Retinal pigment epithelial cell (primary cell): ENCODE measurements at regions not wholly inside any gene's neighbourhood (a gene's known extent, or its start where the extent isn't known, plus 50 kb on each side); places are given as distances from the start of the nearest gene placed in this dataset.

Experiments
- DNase-seq: peaks from one replicate; pipeline ENCODE4 v3.0.0-alpha.2; 2010; ENCODE audit warnings: low read depth
- H3K4me3 ChIP-seq: 2 replicates; pipeline ENCODE4 v1.5.1; 2011; ENCODE audit warnings: mild to moderate bottlenecking, low read length, control low read depth, moderate library complexity
- TF ChIP-seq, protein P1 (sequence below): conservative IDR thresholded peaks from 2 replicates; pipeline ENCODE4 v1.5.1; 2011; ENCODE audit warnings: low read depth, low read length, control low read depth, inconsistent platforms

- no peak overlapping the region for H3K4me3 ChIP-seq
- TF ChIP-seq, protein P1, sequence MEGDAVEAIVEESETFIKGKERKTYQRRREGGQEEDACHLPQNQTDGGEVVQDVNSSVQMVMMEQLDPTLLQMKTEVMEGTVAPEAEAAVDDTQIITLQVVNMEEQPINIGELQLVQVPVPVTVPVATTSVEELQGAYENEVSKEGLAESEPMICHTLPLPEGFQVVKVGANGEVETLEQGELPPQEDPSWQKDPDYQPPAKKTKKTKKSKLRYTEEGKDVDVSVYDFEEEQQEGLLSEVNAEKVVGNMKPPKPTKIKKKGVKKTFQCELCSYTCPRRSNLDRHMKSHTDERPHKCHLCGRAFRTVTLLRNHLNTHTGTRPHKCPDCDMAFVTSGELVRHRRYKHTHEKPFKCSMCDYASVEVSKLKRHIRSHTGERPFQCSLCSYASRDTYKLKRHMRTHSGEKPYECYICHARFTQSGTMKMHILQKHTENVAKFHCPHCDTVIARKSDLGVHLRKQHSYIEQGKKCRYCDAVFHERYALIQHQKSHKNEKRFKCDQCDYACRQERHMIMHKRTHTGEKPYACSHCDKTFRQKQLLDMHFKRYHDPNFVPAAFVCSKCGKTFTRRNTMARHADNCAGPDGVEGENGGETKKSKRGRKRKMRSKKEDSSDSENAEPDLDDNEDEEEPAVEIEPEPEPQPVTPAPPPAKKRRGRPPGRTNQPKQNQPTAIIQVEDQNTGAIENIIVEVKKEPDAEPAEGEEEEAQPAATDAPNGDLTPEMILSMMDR = no peak
- no peak for DNase-seq
These were observed 126.8 kb upstream of the PRDX4 start for GRCh38 chrX:23540532-23540931.

DNA sequence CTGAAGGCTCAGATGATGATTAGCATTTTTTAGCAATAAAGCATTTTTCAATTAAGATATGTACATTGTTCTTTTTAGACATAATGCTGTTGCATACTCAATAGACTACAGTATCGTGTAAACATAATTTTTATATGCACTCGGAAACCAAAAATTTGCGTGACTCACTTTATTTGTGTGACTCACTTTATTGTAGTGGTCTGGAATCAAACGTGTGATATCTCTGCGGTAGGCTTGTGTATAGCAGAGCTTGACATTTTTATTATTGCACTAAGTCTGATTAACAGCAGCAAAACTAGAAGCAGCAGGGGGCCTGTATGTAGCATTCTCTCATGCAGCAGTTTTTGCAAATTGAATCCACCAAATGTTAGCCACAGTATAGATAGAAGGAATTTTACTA is 119.1 kb upstream of the PRDX4 start:
- DNase-seq = no peak
- TF ChIP-seq, protein P1 = no peak
- no peak overlapping the region for H3K4me3 ChIP-seq

GRCh38 chrX:23552303-23552702 is 115.0 kb upstream of the PRDX4 start:
- no peak overlapping the region for H3K4me3 ChIP-seq
- TF ChIP-seq, protein P1 = no peak
- no peak for DNase-seq

- no peak for DNase-seq
- H3K4me3 ChIP-seq = no peak overlapping the region
- TF ChIP-seq, protein P1 = peak; percentile 51
These were observed 113.0 kb upstream of the PRDX4 start for GRCh38 chrX:23554304-23554703.

- H3K4me3 ChIP-seq = no peak overlapping the region
- TF ChIP-seq, protein P1 = no peak
- no peak for DNase-seq
These were observed 110.2 kb upstream of the PRDX4 start for GRCh38 chrX:23557070-23557469.

DNA sequence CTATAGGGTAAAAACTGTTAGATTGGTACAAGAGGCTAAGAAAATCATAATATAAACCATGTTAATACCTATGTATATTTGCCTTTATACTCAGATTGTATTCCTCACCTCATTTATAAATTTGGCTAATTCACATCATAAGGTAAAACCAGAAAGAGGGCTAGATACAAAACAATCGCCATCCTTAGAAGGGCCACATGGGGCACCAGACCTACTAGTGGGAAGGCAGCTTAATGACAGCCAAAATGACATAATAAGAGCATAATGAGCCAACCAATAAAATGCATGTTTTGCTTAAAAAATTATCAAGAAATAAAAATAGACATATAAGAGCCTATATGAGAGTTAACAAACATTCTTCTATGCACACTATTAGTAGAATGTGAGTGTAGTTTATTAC is 107.3 kb upstream of the PRDX4 start:
- H3K4me3 ChIP-seq = no peak overlapping the region
- DNase-seq = no peak
- TF ChIP-seq, protein P1 = no peak

GRCh38 chrX:23570674-23571343 is 96.5 kb upstream of the PRDX4 start:
- H3K4me3 ChIP-seq = no peak overlapping the region
- DNase-seq = no peak
- TF ChIP-seq, protein P1 = no peak
